ENCODE measurements at regions not wholly inside any gene's neighbourhood (a gene's known extent, or its start where the extent isn't known, plus 50 kb on each side); places are given as distances from the start of the nearest gene placed in this dataset. TPM values are rescaled to one million over a fixed set of nuclear protein-coding genes. Genes with fewer than 3 reads are reported as not detected.

Small RNA genes lying in the stretch of these regions (small RNA-seq; reads per million reads assigned to genes)
- not detected for gene RF00424 (ENCODE audit: low replicate concordance)

Measured in GM23338 (cell line).